NCI-H345 (cell line): ENCODE measurements at regions not wholly inside any gene's neighbourhood (a gene's known extent, or its start where the extent isn't known, plus 50 kb on each side); places are given as distances from the start of the nearest gene placed in this dataset.
A peak's percentile ranks its signal among the peaks of the same experiment; 100 is the strongest.

Experiments
- DNase-seq: peaks from one replicate; lab custom pipeline; 2025; lab: John Stamatoyannopoulos, UW

- DNase-seq: peak; percentile 83
Measured at GRCh38 chr11:13104619-13105236, 95.6 kb downstream of the RASSF10 start.

- peak; percentile 93 for DNase-seq
Measured at GRCh38 chr11:13105237-13105844, 96.2 kb downstream of the RASSF10 start.

- DNase-seq: no peak
Measured at GRCh38 chr11:13107544-13108044, 98.5 kb downstream of the RASSF10 start.

- DNase-seq: no peak
Measured at GRCh38 chr11:13108416-13108815, 99.3 kb downstream of the RASSF10 start.

- DNase-seq: no peak
Measured at GRCh38 chr11:13109616-13110015, 100.5 kb downstream of the RASSF10 start.

- no peak for DNase-seq
Measured at GRCh38 chr11:13110145-13110544, 101.0 kb downstream of the RASSF10 start.

- peak; percentile 70 for DNase-seq
Measured at GRCh38 chr11:13110929-13111812, 102.1 kb downstream of the RASSF10 start.

- DNase-seq: no peak
Measured at GRCh38 chr11:13111813-13112130, 102.7 kb downstream of the RASSF10 start.

GRCh38 chr11:13114566-13115379 lies 105.7 kb downstream of the RASSF10 start:
- DNase-seq: peak; percentile 94

GRCh38 chr11:13115380-13115675 lies 106.2 kb downstream of the RASSF10 start:
- no peak for DNase-seq

GRCh38 chr11:13116491-13116890 lies 107.4 kb downstream of the RASSF10 start:
- no peak for DNase-seq

GRCh38 chr11:13117344-13117743 lies 108.2 kb downstream of the RASSF10 start:
- no peak for DNase-seq

- no peak for DNase-seq
Measured at GRCh38 chr11:13118194-13118593, 109.1 kb downstream of the RASSF10 start.

- no peak for DNase-seq
Measured at GRCh38 chr11:13118650-13119049, 109.5 kb downstream of the RASSF10 start.

GRCh38 chr11:13119361-13119760 lies 110.2 kb downstream of the RASSF10 start:
- no peak for DNase-seq

- DNase-seq: no peak
Measured at GRCh38 chr11:13119941-13120520, 110.9 kb downstream of the RASSF10 start.

GRCh38 chr11:13120691-13121090 lies 111.6 kb downstream of the RASSF10 start:
- no peak for DNase-seq

GRCh38 chr11:13126430-13126829 lies 117.3 kb downstream of the RASSF10 start:
- peak; percentile 13 for DNase-seq

GRCh38 chr11:13127161-13127560 lies 118.0 kb downstream of the RASSF10 start:
- DNase-seq: no peak

- DNase-seq: no peak
Measured at GRCh38 chr11:13128354-13128753, 119.2 kb downstream of the RASSF10 start.

- no peak for DNase-seq
Measured at GRCh38 chr11:13134066-13134465, 125.0 kb downstream of the RASSF10 start.

GRCh38 chr11:13134886-13135285 lies 125.8 kb downstream of the RASSF10 start:
- no peak for DNase-seq
